ENCODE measurements at regions not wholly inside any gene's neighbourhood (a gene's known extent, or its start where the extent isn't known, plus 50 kb on each side); places are given as distances from the start of the nearest gene placed in this dataset.

- Histone ChIP-seq H3K4me1 (no peaks in the 10 kb centered on the region), H3K4me3 (peak overlapping the region in 2 of 3 donors; percentile 27 to 28), H3K27ac (peak overlapping the region; percentile 35 to 38), H3K27me3 (no peaks in the 10 kb centered on the region), H3K36me3 (no peaks in the 10 kb centered on the region), H3K9me3 (no peaks in the 10 kb centered on the region)
- TF ChIP-seq POLR2AphosphoS5 (IDR thresholded peaks at IDR 0.05) = no peak
- no peak for TF ChIP-seq CTCF (IDR thresholded peaks at IDR 0.05)
- intact Hi-C loops (cut with DNase I; ENCODE audit: low total_unique reads) = no loop called here
- no peak for DNase-seq (ENCODE audit: low spot score in 2 of 2)
Measured at GRCh38 chr14:98370352-98370751, 901.6 kb downstream of the BCL11B start.

- no peaks in the 10 kb centered on the region for H3K9me3 ChIP-seq
- DNase-seq (ENCODE audit: low spot score in 2 of 2) = no peak
- peak overlapping the region in 1 of 2 donors; percentile 35 for H3K27ac ChIP-seq
- no peaks in the 10 kb centered on the region for H3K36me3 ChIP-seq
- H3K4me1 ChIP-seq = no peaks in the 10 kb centered on the region
- no peaks in the 10 kb centered on the region for H3K27me3 ChIP-seq
- no peak overlapping the region for H3K4me3 ChIP-seq
- intact Hi-C loops (cut with DNase I; ENCODE audit: low total_unique reads) = no loop called here
- no peak for TF ChIP-seq CTCF (IDR thresholded peaks at IDR 0.05)
- TF ChIP-seq POLR2AphosphoS5 (IDR thresholded peaks at IDR 0.05) = no peak
- TF ChIP-seq POLR2A (IDR thresholded peaks at IDR 0.05) = no peak
Measured at GRCh38 chr14:98371141-98371540, 900.9 kb downstream of the BCL11B start.

GRCh38 chr14:98374136-98374535 is 897.9 kb downstream of the BCL11B start:
- TF ChIP-seq CTCF (IDR thresholded peaks at IDR 0.05) (no peak), POLR2A (IDR thresholded peaks at IDR 0.05) (no peak), POLR2AphosphoS5 (IDR thresholded peaks at IDR 0.05) (no peak)
- no peaks in the 10 kb centered on the region for H3K4me1 ChIP-seq
- DNase-seq (ENCODE audit: low spot score in 2 of 2) = no peak
- H3K27ac ChIP-seq = no peak overlapping the region
- H3K27me3 ChIP-seq = no peaks in the 10 kb centered on the region
- intact Hi-C loops (cut with DNase I; ENCODE audit: low total_unique reads) = no loop called here
- no peaks in the 10 kb centered on the region for H3K9me3 ChIP-seq
- H3K36me3 ChIP-seq = no peaks in the 10 kb centered on the region
- no peak overlapping the region for H3K4me3 ChIP-seq

GRCh38 chr14:98375566-98375965 is 896.4 kb downstream of the BCL11B start:
- Histone ChIP-seq H3K27ac (no peak overlapping the region), H3K9me3 (no peaks in the 10 kb centered on the region), H3K4me1 (no peaks in the 10 kb centered on the region), H3K36me3 (no peaks in the 10 kb centered on the region), H3K4me3 (no peak overlapping the region), H3K27me3 (no peaks in the 10 kb centered on the region)
- DNase-seq (ENCODE audit: low spot score in 2 of 2) = no peak
- intact Hi-C loops (cut with DNase I; ENCODE audit: low total_unique reads) = no loop called here
- TF ChIP-seq CTCF (IDR thresholded peaks at IDR 0.05) = no peak
- no peak for TF ChIP-seq POLR2AphosphoS5 (IDR thresholded peaks at IDR 0.05)
- no peak for TF ChIP-seq POLR2A (IDR thresholded peaks at IDR 0.05)

- H3K4me3 ChIP-seq = no peak overlapping the region
- no peaks in the 10 kb centered on the region for H3K4me1 ChIP-seq
- no peak for DNase-seq (ENCODE audit: low spot score in 2 of 2)
- H3K27ac ChIP-seq = no peak overlapping the region
- TF ChIP-seq CTCF (IDR thresholded peaks at IDR 0.05) (no peak), POLR2A (IDR thresholded peaks at IDR 0.05) (no peak), POLR2AphosphoS5 (IDR thresholded peaks at IDR 0.05) (no peak)
- no peaks in the 10 kb centered on the region for H3K9me3 ChIP-seq
- H3K36me3 ChIP-seq = no peaks in the 10 kb centered on the region
- intact Hi-C loops (cut with DNase I; ENCODE audit: low total_unique reads) = no loop called here
- no peaks in the 10 kb centered on the region for H3K27me3 ChIP-seq
Measured at GRCh38 chr14:98379830-98380229, 892.2 kb downstream of the BCL11B start.

Measured in breast epithelium (tissue), 4 donors.